Breast epithelium (tissue), 3 donors: ENCODE measurements at regions not wholly inside any gene's neighbourhood (a gene's known extent, or its start where the extent isn't known, plus 50 kb on each side); places are given as distances from the start of the nearest gene placed in this dataset.

Source experiments
- POLR2A ChIP-seq: fragments of 450-650 bp; IDR thresholded peaks from one replicate; pipeline ENCODE4 v1.6.1; 2016; ENCODE audit warnings: antibody characterized with exemption, mild to moderate bottlenecking, moderate library complexity
- POLR2AphosphoS5 ChIP-seq, 3 donors: sonication (generic); formaldehyde crosslinking; IDR thresholded peaks; one replicate each; pipeline ENCODE4 v1.6.1; 2017; ENCODE audit warnings: antibody characterized with exemption in 3 of 3
- TF ChIP-seq, protein P1 (sequence below), 3 donors: fragments of 450-650 bp; IDR thresholded peaks; one replicate each; pipeline ENCODE4 v1.5.1; 2016 to 2017; ENCODE audit warnings: antibody characterized with exemption in 3 of 3, mild to moderate bottlenecking in 3 of 3, moderate library complexity in 3 of 3

DNA sequence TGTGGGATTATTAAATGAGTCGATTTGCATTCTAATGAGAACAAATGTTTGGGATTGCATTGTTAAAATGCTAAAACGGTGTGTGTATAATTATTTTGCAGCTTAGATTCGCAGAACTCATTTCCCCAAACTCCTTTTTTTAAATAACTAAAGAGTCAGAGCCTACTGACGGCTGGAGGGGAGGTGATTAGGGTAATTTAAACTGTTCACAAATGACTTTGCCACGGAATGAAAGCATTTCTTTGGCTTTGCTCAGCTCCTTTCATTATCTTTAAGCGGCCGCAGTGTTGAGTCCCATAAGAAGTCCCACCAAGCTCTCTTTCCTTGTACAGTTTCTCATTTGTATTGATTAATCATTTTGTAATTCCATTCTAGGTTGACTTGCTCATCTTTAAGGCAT is 1632.8 kb downstream of the MAT2B start:
- TF ChIP-seq, protein P1, sequence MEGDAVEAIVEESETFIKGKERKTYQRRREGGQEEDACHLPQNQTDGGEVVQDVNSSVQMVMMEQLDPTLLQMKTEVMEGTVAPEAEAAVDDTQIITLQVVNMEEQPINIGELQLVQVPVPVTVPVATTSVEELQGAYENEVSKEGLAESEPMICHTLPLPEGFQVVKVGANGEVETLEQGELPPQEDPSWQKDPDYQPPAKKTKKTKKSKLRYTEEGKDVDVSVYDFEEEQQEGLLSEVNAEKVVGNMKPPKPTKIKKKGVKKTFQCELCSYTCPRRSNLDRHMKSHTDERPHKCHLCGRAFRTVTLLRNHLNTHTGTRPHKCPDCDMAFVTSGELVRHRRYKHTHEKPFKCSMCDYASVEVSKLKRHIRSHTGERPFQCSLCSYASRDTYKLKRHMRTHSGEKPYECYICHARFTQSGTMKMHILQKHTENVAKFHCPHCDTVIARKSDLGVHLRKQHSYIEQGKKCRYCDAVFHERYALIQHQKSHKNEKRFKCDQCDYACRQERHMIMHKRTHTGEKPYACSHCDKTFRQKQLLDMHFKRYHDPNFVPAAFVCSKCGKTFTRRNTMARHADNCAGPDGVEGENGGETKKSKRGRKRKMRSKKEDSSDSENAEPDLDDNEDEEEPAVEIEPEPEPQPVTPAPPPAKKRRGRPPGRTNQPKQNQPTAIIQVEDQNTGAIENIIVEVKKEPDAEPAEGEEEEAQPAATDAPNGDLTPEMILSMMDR (IDR thresholded peaks at IDR 0.05), result no peak
- TF ChIP-seq POLR2A (no peak), POLR2AphosphoS5 (IDR thresholded peaks at IDR 0.05) (no peak)
